ENCODE measurements at regions not wholly inside any gene's neighbourhood (a gene's known extent, or its start where the extent isn't known, plus 50 kb on each side); places are given as distances from the start of the nearest gene placed in this dataset.

DNA sequence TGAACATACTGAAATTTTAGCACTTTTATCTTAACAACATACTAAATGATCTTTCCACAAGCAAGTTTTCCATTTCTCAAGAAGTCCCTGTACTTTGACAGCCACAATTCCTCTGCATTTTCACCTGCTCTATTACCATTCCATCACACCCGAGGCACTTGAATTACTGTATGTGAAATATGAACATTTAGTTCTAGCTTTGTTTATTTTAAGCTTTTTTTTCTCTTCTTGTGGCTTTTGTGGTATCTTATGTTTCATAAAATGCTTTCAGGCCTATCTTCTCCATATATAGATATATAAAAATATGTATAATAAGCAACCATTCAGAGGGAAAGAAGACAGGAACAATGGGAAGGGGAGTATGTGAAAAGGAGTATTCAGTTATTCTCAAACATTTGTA, 693.9 kb downstream of the SATB2 start:
- no peak for TF ChIP-seq POLR2A (IDR thresholded peaks at IDR 0.05)
- TF ChIP-seq, protein P1, sequence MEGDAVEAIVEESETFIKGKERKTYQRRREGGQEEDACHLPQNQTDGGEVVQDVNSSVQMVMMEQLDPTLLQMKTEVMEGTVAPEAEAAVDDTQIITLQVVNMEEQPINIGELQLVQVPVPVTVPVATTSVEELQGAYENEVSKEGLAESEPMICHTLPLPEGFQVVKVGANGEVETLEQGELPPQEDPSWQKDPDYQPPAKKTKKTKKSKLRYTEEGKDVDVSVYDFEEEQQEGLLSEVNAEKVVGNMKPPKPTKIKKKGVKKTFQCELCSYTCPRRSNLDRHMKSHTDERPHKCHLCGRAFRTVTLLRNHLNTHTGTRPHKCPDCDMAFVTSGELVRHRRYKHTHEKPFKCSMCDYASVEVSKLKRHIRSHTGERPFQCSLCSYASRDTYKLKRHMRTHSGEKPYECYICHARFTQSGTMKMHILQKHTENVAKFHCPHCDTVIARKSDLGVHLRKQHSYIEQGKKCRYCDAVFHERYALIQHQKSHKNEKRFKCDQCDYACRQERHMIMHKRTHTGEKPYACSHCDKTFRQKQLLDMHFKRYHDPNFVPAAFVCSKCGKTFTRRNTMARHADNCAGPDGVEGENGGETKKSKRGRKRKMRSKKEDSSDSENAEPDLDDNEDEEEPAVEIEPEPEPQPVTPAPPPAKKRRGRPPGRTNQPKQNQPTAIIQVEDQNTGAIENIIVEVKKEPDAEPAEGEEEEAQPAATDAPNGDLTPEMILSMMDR (IDR thresholded peaks at IDR 0.05): no peak

All from suprapubic skin (tissue), 3 donors.